Upper lobe of left lung (tissue), 6 donors: ENCODE measurements at regions not wholly inside any gene's neighbourhood (a gene's known extent, or its start where the extent isn't known, plus 50 kb on each side); places are given as distances from the start of the nearest gene placed in this dataset.

ENCODE experiments used
- ATAC-seq, 2 donors: fragments of 200-7000 bp; cut with Tn5 transposase; one replicate each; pipeline ENCODE4 v1.9.1; 2022; ENCODE audit warnings: mild to moderate bottlenecking in 2 of 2, moderate library complexity in 2 of 2; ENCODE audit not compliant: low FRiP score in 2 of 2
- DNase-seq, 2 donors: peaks; one replicate each; pipeline ENCODE4 v3.0.0-alpha.2; 2019 to 2020
- H3K27ac ChIP-seq, 4 donors: fragments of 200-600 bp; sonication (generic); one replicate each; pipeline ENCODE4 v1.5.1; 2016 to 2019
- H3K27me3 ChIP-seq, 4 donors: fragments of 200-600 bp; sonication (generic); one replicate each; pipeline ENCODE4 v1.5.1; 2017 to 2019
- H3K36me3 ChIP-seq, 4 donors: fragments of 200-600 bp; sonication (generic); one replicate each; pipeline ENCODE4 v1.5.1; 2016 to 2019
- H3K4me1 ChIP-seq, 4 donors: fragments of 200-600 bp; sonication (generic); one replicate each; pipeline ENCODE4 v1.5.1; 2018 to 2019
- H3K4me3 ChIP-seq, 4 donors: fragments of 200-600 bp; sonication (generic); one replicate each; pipeline ENCODE4 v1.5.1; 2017 to 2019; ENCODE audit warnings: mild to moderate bottlenecking in 2 of 4, moderate library complexity in 1 of 4
- H3K9me3 ChIP-seq, 4 donors: fragments of 200-600 bp; sonication (generic); one replicate each; pipeline ENCODE4 v1.5.1; 2018 to 2019
- CTCF ChIP-seq, 6 experiments: fragments of 450-650 bp in 4 of 6; fragments of 200-600 bp in 2 of 6; sonication (generic) in 2 of 6; IDR thresholded peaks; one replicate each; pipeline ENCODE4 v1.5.1; 2016 to 2019; ENCODE audit warnings: antibody characterized with exemption in 6 of 6
- EP300 ChIP-seq, 4 donors: sonication (generic); formaldehyde crosslinking; IDR thresholded peaks; one replicate each; pipeline ENCODE4 v1.5.1; 2017; ENCODE audit warnings: antibody characterized with exemption in 4 of 4, control low read depth in 2 of 4
- POLR2A ChIP-seq, 4 donors: fragments of 450-650 bp; IDR thresholded peaks; one replicate each; pipeline ENCODE4 v1.5.1; 2016 to 2017; ENCODE audit warnings: antibody characterized with exemption in 4 of 4, mild to moderate bottlenecking in 2 of 4
- POLR2AphosphoS5 ChIP-seq, 2 donors: sonication (generic); formaldehyde crosslinking; IDR thresholded peaks; one replicate each; pipeline ENCODE4 v1.5.1; 2017; ENCODE audit warnings: antibody characterized with exemption in 2 of 2
- WGBS, 2 donors: methylation state at CpG; one replicate each; pipeline ENCODE4 v1.1.5; 2017 to 2018; 5-methylcytosine and 5-hydroxymethylcytosine counted together
- donor health status: DM: no; HTN: no; CAD: no; lungs with moderate emphysema.
- donor health status: DM: no; HTN: yes; CAD: no; lungs with severe emphysema.

DNA sequence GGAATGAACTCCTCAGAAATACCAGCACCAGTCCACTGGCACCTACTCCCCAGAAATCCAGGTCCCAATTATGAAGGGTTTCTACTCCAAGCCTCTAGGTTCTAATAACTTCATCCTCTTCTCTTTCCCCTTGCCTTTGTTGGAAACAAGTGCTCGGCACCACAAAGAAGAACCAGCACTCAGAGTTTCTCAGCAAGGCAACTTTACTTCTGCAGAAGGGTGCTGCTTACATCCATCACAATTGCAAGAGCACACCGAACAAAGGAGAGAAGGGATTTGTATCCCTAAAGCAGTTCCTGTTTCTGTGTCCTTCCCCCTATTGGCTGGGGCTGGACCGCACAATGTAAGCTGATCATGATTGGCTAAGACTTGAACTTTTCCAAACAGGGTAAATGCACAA, 74.2 kb upstream of the GNG2 start:
- no peak overlapping the region for H3K4me3 ChIP-seq
- TF ChIP-seq POLR2A (IDR thresholded peaks at IDR 0.05) (no peak), CTCF (IDR thresholded peaks at IDR 0.05) (no peak), POLR2AphosphoS5 (IDR thresholded peaks at IDR 0.05) (no peak), EP300 (IDR thresholded peaks at IDR 0.05) (no peak)
- H3K36me3 ChIP-seq = no peaks in the 10 kb centered on the region
- H3K9me3 ChIP-seq = peaks cover 0 to 15% (median 8%) of the 10 kb centered on the region in 4 donors
- no peak for DNase-seq
- ATAC-seq = no peak
- no peaks in the 10 kb centered on the region for H3K27me3 ChIP-seq
- WGBS, 2 donors = 85 to 95% methylated on average over 3 of the region's 3 CpGs
- H3K4me1 ChIP-seq = peaks cover 0 to 3% (median 0%) of the 10 kb centered on the region in 4 donors
- no peak overlapping the region for H3K27ac ChIP-seq

- no peak for TF ChIP-seq EP300 (IDR thresholded peaks at IDR 0.05)
- TF ChIP-seq CTCF (IDR thresholded peaks at IDR 0.05) = no peak
- TF ChIP-seq POLR2AphosphoS5 (IDR thresholded peaks at IDR 0.05) = no peak
- no peak for TF ChIP-seq POLR2A (IDR thresholded peaks at IDR 0.05)
- Histone ChIP-seq H3K27ac (no peak overlapping the region), H3K27me3 (no peaks in the 10 kb centered on the region), H3K9me3 (peaks cover 0 to 15% (median 8%) of the 10 kb centered on the region in 4 donors), H3K4me3 (no peak overlapping the region), H3K36me3 (no peaks in the 10 kb centered on the region), H3K4me1 (peaks cover 0 to 3% (median 0%) of the 10 kb centered on the region in 4 donors)
- DNase-seq (peak in 1 of 2 donors; percentile 52), ATAC-seq (no peak)
- 83 to 89% methylated on average over 3 to 4 of the region's 4 CpGs for WGBS, 2 donors
Measured at GRCh38 chr14:51787352-51787751, 73.1 kb upstream of the GNG2 start.

DNA sequence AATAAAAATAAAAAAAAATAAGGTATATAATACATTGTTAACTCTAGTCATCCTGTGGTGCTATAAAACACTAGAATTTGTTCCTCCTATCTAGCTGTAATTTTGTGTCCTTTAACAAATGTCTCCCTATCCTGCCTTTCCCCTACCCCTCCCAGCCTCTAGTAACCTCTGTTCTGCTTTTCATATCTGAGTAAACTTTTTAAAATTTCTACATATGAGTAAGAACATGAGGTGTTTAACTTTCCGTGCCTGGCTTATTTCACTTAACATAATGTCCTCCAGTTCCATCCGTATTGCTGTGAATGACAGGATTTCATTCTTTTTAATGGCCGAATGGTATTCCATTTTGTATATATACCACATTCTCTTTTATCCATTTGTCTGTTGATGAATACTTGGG, 71.3 kb upstream of the GNG2 start:
- Histone ChIP-seq H3K36me3 (no peaks in the 10 kb centered on the region), H3K4me3 (no peak overlapping the region), H3K4me1 (no peaks in the 10 kb centered on the region), H3K27me3 (no peaks in the 10 kb centered on the region), H3K27ac (no peak overlapping the region), H3K9me3 (peaks cover 0 to 15% (median 8%) of the 10 kb centered on the region in 4 donors)
- WGBS, 2 donors = 78 to 93% methylated on average over 3 of the region's 3 CpGs
- no peak for DNase-seq
- no peak for ATAC-seq
- TF ChIP-seq CTCF (IDR thresholded peaks at IDR 0.05) (no peak), POLR2AphosphoS5 (IDR thresholded peaks at IDR 0.05) (no peak), POLR2A (IDR thresholded peaks at IDR 0.05) (no peak), EP300 (IDR thresholded peaks at IDR 0.05) (no peak)

- Histone ChIP-seq H3K27me3 (no peaks in the 10 kb centered on the region), H3K4me3 (no peak overlapping the region), H3K27ac (no peak overlapping the region), H3K9me3 (peaks cover 0 to 15% (median 8%) of the 10 kb centered on the region in 4 donors), H3K4me1 (no peaks in the 10 kb centered on the region), H3K36me3 (no peaks in the 10 kb centered on the region)
- ATAC-seq (peak in 1 of 2 donors; percentile 77), DNase-seq (no peak)
- TF ChIP-seq CTCF (IDR thresholded peaks at IDR 0.05) (no peak), POLR2A (IDR thresholded peaks at IDR 0.05) (no peak), EP300 (IDR thresholded peaks at IDR 0.05) (no peak)
Measured at GRCh38 chr14:51789596-51789995, 70.8 kb upstream of the GNG2 start.

DNA sequence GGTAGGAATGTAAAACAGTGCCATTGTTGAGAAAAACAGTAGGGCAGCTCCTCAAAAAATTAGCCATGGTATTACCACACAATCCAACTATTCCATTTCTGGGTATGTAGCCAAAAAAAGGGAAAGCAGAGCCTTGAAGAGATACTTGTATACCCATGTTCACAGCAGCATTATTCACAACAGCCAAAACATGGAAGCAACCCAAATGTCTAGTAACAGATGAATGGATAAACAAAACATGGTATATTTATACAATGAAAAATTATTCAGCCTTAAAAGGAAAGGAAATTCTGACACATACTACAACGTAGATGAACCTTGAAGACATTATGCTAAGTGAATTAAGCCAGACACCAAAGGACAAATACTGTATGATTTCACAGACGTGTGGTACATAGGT, 67.6 kb upstream of the GNG2 start:
- Histone ChIP-seq H3K27me3 (no peaks in the 10 kb centered on the region), H3K9me3 (no peaks in the 10 kb centered on the region), H3K4me1 (no peaks in the 10 kb centered on the region), H3K27ac (no peak overlapping the region), H3K4me3 (no peak overlapping the region), H3K36me3 (no peaks in the 10 kb centered on the region)
- no peak for DNase-seq
- no peak for ATAC-seq
- 50 to 58% methylated on average over 2 of the region's 2 CpGs for WGBS, 2 donors
- no peak for TF ChIP-seq EP300 (IDR thresholded peaks at IDR 0.05)
- no peak for TF ChIP-seq CTCF (IDR thresholded peaks at IDR 0.05)
- no peak for TF ChIP-seq POLR2AphosphoS5 (IDR thresholded peaks at IDR 0.05)
- TF ChIP-seq POLR2A (IDR thresholded peaks at IDR 0.05) = no peak
